DMS53 (cell line): ENCODE measurements at regions not wholly inside any gene's neighbourhood (a gene's known extent, or its start where the extent isn't known, plus 50 kb on each side); places are given as distances from the start of the nearest gene placed in this dataset.

Source experiments
- DNase-seq: peaks from one replicate; lab custom pipeline; 2025; lab: John Stamatoyannopoulos, UW

DNA sequence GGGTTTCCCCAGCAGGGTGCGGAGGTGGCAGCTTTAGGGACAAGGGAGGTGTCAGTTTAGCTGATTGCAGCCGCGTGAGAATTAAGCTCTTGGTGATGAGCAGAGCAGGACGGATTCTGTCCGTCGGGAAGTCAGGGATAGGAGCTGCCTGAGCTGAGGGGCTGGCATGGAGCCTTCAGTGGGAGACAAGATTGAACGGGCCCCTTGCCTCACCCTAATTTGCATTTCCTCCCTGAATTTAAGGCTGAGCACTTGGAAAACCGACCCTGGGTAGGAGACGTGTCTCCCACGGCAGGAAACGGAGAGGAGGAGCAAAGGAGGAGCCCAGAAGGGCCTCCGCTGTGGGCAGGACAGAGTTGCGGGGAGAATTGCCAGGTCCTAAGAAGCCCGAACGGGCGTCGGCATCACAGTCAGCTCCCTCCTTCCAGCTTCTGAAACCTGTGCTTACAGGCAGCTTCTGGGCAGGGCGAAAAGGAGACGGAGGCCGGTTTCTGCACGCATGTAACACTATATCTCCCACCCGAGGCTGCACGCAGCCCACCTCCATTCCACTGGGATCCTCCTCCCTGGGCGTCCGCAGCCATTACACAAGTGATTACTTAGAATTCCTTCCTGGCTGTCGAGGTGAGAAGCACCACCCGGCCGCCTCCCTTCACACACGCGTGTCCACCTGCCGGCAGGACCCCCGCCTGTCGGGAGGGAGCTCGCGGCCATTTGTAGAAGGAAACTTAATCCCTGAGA lies 345.8 kb downstream of the BRD1 start:
- no peak for DNase-seq

DNA sequence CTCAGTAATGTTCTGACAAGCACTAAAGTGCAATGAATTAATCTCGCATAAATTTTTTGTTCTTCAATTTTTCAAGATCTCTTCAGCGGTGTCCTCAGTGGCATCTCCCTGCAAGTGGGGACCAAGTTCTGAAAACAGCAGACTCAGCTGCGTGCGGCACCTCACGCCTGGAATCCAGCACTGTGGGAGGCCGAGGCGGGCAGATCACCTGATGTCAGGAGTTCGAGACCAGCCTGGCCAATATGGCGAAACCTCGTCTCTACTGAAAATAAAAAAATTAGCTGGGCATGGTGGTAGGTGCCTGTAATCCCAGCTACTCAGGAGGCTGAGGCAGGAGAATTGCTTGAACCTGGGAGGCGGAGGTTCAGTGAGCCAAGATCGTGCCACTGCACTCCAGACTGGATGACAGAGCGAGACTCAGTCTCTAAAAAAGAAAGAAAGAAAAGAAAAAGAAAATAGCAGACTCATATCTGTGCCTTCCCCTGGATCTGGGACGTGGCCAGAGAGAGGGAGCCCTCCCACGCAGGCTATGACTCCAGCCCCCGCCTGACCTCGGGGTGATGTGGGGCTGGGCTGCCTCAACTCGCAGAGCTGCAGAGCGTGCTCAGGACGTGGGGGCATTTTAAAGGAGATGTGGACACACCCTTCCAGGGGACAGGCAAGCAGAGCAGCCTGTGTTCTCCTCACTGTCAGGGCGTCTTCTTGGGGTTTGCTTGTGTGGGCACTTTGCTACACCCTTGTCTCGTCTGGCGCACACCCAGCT lies 346.6 kb downstream of the BRD1 start:
- DNase-seq, result no peak

DNA sequence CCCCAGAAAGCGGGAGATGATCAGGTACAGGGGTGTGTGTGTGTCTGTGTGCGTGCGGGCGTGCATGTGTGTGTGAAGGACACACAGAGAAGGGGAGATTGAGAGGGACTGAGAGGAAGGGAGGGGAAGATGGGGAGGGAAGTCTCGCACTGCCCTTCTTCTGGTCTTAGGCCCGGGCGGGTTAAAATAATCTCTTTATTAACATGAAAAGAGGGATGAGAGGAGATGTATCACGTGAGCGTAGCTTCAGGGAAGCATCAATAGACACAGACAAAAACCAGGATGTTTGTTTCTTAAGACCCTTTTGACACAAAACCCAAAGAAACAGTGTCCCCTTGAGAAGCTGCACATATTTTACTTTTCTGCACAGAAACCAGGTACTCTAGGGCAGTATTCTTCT lies 347.3 kb downstream of the BRD1 start:
- no peak for DNase-seq

DNA sequence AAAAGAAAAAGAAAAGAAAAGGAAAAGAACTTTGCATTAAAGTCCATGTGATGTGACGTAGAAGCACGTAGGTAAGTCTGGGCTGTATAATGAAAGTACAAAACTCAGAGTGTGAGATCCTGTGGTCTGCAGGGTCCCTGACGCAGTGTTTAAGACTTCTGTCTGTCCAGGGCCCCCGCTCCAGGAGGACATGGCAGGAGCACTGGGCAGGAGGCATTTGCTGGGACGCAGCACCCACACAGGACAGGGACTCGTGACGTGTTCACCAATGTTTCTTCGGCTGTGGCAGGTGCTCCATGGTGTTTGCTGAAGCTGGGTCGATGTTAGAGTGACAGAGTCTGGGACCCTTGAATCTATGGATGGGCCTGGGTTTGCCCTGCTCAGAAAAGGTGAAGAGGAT lies 348.1 kb downstream of the BRD1 start:
- no peak for DNase-seq

DNA sequence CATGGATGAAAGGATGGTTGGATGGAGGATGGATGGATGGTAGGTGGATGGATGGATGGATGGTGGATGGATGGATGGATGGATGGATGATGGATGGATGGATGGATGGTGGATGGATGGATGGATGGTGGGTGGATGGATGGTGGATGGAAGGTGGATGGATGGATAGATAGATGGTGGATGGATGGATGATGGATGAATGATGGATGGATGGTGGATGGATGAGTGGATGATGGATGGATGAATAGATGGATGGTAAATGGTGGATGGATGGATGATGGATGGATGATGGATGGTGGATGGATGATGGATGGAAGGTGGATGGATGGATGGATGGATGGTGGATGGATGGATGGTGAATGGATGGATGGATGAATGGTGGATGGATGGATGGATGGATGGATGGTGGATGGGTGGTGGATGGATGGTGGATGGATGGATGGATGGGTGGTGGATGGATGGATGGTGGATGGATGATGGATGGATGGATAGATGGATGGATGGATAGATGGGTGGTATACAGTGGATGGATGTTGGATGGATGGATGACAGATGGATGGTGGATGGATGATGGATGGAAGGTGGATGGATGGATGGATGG lies 350.8 kb downstream of the BRD1 start:
- no peak for DNase-seq

DNA sequence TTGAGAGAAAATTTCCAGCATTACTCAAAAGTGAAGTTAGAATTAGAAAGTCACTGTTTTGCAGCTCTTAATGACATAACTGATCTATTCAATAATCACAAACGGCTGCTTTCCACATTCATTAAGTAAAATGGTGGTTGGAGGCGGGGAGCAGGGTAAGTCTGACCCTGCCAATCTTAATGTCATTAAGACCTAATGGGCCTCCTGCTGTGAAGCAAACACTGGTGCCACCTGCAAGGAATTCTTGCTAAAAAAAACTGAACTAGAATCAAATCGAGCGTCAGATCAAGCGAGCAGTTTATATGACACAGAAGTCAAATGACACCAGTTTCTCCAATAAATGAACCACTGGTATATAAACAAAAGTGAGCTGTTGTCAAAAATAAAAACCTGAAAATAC lies 351.5 kb downstream of the BRD1 start:
- no peak for DNase-seq

DNA sequence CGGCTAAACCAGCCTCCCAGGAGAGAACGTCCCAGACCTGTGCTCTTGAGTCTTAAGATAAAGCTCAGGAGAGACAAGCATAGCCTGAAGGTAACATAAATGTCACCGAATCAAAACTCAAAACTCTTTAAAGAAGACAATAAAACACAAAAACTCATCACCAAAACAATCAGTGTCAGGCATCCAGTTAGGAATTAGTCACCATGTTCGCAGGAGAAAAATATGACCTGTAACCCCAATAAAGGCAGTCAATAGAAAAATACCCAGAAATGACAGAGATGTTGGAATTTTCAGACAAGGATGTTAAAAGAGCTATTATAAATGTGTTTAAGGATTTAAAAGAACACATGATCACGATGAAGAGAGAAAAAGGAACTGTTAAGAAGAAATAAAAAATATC lies 352.4 kb downstream of the BRD1 start:
- no peak for DNase-seq

DNA sequence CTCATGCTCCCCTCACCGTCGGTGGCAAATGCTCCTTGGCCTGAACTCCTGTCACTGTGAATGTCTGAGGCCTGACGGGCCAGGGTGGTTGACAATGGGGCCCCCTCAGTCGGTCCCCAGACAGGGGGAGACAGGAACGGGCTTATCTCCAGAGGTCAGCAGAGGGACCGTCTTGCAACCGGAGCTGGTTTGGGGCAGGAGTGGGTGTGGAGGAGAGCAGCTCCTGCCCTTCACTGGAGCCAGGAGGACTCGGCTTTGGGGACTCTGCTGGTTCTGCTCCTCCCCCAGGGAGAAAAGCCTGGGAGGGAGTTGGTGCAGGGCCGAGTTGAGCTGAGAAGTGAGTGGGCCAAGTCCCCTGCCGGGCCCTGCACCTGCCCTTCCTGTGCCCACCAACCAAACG lies 354.4 kb downstream of the BRD1 start:
- no peak for DNase-seq

DNA sequence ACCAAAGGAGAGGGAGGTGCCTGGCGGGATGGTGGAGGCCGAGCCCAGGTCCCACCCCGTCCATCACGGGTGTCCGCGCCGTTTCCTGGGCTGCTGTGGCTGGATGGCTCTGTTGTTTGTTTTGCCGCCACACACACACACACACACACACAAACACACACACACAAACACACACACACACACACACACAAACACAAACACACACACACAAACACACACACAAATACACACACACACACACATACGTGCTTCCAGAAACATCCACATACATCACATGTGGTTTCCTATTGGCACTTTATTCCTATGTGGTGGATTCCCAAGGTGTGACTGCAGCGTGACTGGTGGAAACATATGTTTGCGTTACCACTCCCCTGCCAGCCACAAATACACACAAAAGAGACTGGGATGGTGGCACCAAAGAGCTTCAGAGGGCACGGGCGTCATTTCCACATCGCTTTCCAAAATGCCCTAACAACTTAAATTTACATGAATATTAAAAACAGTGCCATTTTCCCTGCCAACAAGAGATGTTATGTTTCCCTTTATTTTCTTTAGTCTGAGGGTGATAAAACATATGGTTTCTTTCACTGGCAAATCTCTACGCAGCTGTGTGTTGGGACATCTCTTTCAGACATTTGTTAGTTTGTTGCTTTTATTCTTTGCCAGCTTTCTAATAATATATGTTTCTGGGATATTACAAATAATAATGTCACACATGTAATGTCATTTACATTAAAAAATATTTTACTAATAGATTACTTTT lies 356.8 kb downstream of the BRD1 start:
- DNase-seq, result no peak

DNA sequence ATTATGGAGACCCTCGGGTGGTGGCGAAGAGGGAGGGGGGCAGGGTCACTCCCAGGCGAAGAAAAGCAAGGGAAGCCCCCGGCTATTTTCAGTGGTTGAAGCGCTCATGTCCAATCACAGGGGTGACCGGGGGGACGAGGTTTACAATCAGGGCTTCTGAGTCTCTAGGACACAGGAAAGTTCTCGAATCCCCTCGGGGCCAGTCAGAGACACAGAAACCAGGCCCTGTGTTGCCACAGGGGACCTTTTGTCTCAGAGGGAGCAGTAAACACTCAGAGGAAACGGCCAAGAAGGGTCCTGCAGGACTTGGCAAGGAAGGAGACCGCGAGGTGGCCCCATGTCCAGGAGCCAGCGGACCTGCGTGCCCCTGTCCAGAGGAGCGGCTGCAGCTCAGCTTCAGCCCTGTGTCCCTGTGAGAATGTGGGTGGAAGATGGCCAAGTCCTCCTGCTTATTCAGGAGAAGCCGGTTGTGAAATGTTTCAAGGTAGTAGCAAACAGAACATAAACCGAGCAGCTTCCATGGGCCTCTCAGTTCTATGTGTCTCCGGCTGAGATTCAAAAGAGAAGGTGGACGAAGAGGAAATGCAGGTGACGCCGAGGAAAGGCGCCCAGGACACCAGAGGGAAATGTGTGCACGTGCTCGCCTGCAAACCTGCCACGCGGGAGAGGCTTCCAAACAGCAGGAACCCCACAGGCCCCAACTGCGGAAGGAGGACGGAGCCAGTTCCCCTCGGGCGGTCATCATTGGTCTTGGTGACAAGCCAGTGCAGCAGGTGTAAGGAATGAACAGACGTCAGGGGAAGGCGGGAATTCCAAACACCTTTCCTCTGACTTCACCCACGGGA lies 357.6 kb downstream of the BRD1 start:
- no peak for DNase-seq

DNA sequence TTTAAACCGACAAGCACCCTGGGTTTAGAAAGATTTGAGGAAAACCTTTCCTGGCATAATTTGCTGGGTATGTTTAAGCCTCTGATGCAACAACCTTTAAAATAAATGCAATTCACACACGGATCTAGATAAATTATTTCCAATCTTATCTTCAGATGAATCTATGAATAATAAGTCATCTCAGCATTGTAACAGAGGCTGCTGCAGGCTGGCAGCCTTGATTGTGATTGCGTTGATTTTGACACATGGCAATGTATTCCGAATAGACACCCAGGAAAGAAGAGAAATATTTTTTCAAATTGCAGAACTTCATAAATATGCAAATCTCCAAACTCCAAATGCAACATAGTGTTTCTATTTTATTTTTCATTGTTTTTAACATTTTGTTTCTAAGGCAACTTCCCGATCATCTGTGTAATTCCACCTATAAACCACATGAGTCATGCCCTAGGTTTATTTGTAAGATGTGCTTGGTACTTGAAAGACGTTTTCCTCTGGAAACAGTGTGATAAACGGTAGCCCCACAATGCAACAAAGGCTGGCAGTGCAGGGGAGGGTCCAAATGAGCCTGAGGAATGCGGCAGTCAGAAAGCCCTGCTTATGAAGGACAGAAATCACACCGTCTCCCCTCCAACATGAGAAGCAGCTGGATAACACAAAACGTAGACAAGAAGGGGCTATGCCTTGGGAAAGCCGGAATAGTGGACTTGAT lies 359.0 kb downstream of the BRD1 start:
- DNase-seq, result no peak

DNA sequence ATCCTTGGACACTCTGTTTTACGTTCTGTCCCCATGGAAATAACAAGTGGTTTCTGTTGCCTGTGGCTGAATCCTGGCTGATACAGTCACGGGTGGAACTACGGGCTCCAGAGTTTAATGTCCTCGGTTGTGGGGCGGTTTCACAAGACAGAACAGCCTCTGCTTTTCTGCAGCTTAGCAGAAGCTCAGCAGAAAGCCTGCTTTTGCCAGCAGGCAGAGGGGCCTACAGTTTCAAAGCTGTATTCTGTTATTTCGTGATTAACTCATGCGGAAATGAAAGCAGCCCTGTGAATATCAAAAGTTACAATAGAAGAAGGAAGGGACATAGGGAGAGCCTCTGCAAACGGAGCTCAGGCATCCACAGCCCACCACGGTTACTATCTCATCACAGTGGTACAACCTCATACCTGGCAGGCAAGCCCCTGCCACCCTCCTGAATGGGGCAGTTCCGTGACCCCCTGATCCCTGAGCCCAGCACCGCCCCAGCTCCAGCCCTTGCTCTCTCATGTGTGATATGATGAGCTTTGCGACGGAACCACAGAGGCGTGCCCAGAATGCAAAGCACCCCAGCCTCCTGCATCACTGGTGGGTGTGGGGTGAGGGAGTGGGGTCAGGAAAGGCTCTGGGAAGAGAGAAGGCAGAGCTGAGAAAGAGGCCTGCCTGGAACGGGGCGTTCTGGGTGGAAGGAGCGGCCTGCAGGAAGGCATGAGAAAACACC lies 360.6 kb downstream of the BRD1 start:
- DNase-seq, result no peak

DNA sequence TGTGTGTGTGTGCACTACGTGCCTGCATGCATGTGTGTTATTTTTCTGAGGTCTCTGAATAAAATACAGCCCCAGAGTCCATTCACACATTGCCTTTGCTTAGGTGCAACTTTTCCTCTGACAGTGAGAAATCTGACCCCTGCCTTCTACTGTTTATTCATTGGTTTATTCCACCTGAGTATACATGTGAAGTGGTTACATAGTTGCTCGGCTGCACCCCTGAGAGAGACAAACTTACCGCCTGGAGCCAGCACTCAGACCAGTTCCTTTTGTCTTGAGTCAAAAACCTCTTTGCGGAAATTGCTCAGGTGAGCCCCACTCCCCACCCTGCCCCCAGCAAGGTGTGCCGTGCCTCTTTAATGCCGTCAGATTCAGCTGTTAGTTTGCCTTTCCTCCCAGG lies 363.6 kb downstream of the BRD1 start:
- no peak for DNase-seq

DNA sequence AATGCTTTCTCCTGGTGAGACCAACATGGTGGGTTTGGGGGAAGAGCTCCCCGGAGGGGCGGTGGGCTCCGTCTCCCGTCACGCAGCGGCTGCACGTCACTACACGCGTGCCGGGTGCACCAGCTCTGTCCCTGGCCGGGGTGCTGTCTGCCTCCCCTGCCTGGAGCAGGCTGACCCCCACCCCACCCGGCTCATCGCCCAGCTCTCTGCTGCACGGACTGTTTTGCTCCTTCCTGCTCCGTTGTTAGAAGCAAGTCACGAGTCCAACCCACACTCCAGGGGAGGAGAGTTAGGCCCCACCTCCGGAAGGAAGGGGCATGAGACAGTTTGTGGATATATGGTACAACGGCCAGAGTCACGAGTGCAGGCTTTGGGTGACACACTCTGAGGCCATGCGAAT lies 364.9 kb downstream of the BRD1 start:
- no peak for DNase-seq

DNA sequence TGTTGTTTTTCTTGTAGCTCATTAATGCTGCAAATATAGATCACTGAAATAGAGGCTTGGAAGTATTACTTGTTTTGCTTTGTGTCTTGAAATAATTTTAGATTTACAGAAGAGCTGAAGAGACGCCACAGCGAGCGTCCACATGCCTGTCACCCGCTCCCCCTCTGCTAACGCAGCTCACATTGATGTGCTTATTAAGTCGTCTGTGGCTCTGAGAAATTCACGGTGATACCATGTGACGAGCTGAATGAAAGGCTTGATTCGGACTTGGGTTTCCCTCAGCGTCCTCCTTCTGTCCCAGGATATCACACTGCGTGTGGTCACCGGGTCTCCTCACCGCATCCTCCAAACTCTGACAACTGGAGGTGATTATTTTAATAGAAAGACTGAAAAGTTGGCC lies 365.4 kb downstream of the BRD1 start:
- DNase-seq, result no peak

DNA sequence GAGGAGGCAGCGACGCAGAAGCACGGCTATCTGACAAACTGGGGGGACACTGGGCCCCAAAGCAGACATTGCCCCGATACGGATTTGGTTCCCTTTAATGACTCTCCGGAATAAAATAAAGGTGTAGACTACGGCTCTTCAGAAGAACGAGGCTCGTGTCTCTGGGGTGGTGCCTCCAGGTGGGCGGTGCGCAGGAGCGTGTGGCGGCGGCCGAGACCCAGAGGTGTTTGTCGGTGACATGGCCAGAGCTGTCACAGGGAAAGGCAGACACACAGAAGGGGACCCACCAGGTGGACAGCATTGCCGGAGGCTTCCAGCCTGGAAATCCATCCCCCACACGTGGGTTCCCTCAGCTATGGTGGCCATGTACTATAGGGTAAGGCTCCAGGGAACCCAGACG lies 366.0 kb downstream of the BRD1 start:
- DNase-seq, result no peak

DNA sequence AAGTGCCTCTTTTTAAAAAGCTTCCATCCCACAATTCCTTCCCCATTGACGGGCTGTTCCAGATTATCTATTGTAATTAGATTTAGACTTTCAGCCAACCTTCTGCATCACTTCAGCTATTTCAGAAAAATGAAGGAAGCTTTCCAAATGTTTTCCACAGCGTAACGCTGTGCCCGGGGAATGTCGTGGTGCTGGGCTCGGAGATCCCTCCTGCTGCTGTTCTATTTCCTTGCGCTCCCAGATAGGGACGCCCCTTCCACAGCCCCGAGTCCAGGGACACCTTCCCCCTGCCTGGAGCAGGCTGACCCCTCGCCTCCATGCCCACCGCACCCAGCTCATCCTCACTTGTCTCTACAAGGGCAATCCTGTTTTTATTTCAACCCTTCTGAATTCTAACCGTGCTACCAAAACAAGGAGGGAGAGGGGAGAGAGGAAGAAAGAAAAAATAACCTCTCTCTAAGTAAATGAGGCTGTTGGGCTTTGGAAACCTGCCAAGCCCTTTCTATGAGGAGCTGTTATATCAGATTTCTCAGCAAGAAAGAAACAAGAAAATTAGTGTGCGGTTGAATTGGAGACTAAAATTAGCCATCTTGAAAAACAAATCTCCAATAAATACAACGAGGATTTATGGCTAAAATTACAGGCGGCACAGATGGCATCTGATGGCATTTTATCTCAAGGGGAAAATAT lies 366.9 kb downstream of the BRD1 start:
- DNase-seq, result no peak

DNA sequence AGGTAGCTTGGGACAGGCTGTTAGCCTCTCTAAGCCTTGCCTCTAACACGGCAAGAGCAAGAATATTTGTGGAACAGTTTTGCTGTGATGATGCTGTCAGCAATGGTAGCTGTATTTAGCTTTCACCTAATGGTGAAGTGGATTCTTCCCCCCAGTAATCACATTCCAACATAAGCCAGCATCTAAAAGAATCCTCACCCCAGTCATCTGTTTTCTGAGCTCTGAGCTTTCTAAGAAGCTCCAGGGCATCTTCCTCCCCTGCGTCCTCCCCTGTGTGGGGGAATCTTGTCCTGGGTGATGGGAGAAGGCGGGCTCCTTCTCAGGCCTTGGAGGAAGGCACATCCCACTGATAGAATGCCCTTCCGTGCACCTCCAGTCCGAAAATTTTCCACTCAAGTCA lies 367.6 kb downstream of the BRD1 start:
- DNase-seq, result no peak

DNA sequence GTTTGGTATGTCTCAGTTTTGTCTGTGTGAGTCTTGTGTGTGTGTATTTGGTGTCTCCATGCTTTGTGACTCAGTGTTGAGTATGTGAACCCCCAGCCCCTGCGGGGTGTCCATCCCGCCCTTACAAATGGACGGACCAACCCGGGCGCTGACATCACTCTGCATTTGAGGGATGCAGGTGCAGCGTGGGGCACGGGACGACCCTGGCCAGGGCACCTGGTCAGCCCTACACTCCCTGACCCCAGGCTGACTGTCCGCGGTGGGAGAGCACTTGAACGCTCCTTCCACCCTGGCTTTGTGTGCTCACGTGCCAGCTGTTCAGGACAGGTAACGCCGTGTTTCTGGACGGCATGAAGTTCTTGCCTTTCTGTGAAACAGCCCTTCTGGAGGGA lies 369.0 kb downstream of the BRD1 start:
- DNase-seq, result no peak
